ENCODE measurements at regions not wholly inside any gene's neighbourhood (a gene's known extent, or its start where the extent isn't known, plus 50 kb on each side); places are given as distances from the start of the nearest gene placed in this dataset.

- no peak overlapping the region for H3K27ac ChIP-seq
- H3K9me3 ChIP-seq, result no peaks in the 10 kb centered on the region
- intact Hi-C loops (cut with DNase I), result no loop called here
- 46 to 61% methylated on average over 1 of the region's 1 CpG for WGBS, 2 donors
- H3K4me3 ChIP-seq (replicated peaks in 1 of 3), result no peak overlapping the region
- no peaks in the 10 kb centered on the region for H3K27me3 ChIP-seq
- no peaks in the 10 kb centered on the region for H3K36me3 ChIP-seq
- TF ChIP-seq CTCF (IDR thresholded peaks at IDR 0.05) (no peak), POLR2A (IDR thresholded peaks at IDR 0.05) (no peak)
- H3K4me1 ChIP-seq, result no peaks in the 10 kb centered on the region
- DNase-seq, result no peak
Measured at GRCh38 chr11:97638641-97639224, 1248.9 kb downstream of the JRKL start.

GRCh38 chr11:97641988-97642387 is 1252.2 kb downstream of the JRKL start:
- intact Hi-C loops (cut with DNase I), result no loop called here
- no peak for DNase-seq
- TF ChIP-seq CTCF (IDR thresholded peaks at IDR 0.05) (no peak), POLR2A (IDR thresholded peaks at IDR 0.05) (no peak)
- Histone ChIP-seq H3K27ac (no peak overlapping the region), H3K9me3 (no peaks in the 10 kb centered on the region), H3K4me3 (replicated peaks in 1 of 3) (no peak overlapping the region), H3K4me1 (no peaks in the 10 kb centered on the region), H3K36me3 (no peaks in the 10 kb centered on the region), H3K27me3 (no peaks in the 10 kb centered on the region)

- Histone ChIP-seq H3K36me3 (no peaks in the 10 kb centered on the region), H3K27ac (no peak overlapping the region), H3K4me3 (replicated peaks in 1 of 3) (no peak overlapping the region), H3K27me3 (no peaks in the 10 kb centered on the region), H3K9me3 (no peaks in the 10 kb centered on the region), H3K4me1 (no peaks in the 10 kb centered on the region)
- TF ChIP-seq POLR2A (IDR thresholded peaks at IDR 0.05) (no peak), CTCF (IDR thresholded peaks at IDR 0.05) (no peak)
- intact Hi-C loops (cut with DNase I), result no loop called here
- DNase-seq, result no peak
- 78 to 89% methylated on average over 3 of the region's 3 CpGs for WGBS, 2 donors
Measured at GRCh38 chr11:97645736-97646135, 1255.9 kb downstream of the JRKL start.

GRCh38 chr11:97656356-97656755 is 1266.5 kb downstream of the JRKL start:
- no peaks in the 10 kb centered on the region for H3K9me3 ChIP-seq
- H3K27me3 ChIP-seq, result no peaks in the 10 kb centered on the region
- DNase-seq, result no peak
- no peaks in the 10 kb centered on the region for H3K36me3 ChIP-seq
- H3K27ac ChIP-seq, result no peak overlapping the region
- no peaks in the 10 kb centered on the region for H3K4me1 ChIP-seq
- TF ChIP-seq CTCF (IDR thresholded peaks at IDR 0.05), result no peak
- no peak for TF ChIP-seq POLR2A (IDR thresholded peaks at IDR 0.05)
- WGBS, 2 donors, result 75 to 81% methylated on average over 2 of the region's 2 CpGs
- intact Hi-C loops (cut with DNase I), result no loop called here
- H3K4me3 ChIP-seq (replicated peaks in 1 of 3), result no peak overlapping the region

- 91 to 96% methylated on average over 7 of the region's 7 CpGs for WGBS, 2 donors
- DNase-seq, result no peak
- no peaks in the 10 kb centered on the region for H3K9me3 ChIP-seq
- TF ChIP-seq CTCF (IDR thresholded peaks at IDR 0.05) (no peak), POLR2A (IDR thresholded peaks at IDR 0.05) (no peak)
- no peaks in the 10 kb centered on the region for H3K4me1 ChIP-seq
- no peaks in the 10 kb centered on the region for H3K36me3 ChIP-seq
- intact Hi-C loops (cut with DNase I), result no loop called here
- no peaks in the 10 kb centered on the region for H3K27me3 ChIP-seq
- no peak overlapping the region for H3K4me3 ChIP-seq (replicated peaks in 1 of 3)
- H3K27ac ChIP-seq, result no peak overlapping the region
Measured at GRCh38 chr11:97657852-97658251, 1268.0 kb downstream of the JRKL start.
